ENCODE measurements at regions not wholly inside any gene's neighbourhood (a gene's known extent, or its start where the extent isn't known, plus 50 kb on each side); places are given as distances from the start of the nearest gene placed in this dataset.

GRCh38 chr17:69909389-69909788, 165.6 kb upstream of the KCNJ16 start:
- intact Hi-C loops (cut with DNase I) = no loop called here
- Histone ChIP-seq H3K4me1 (no peaks in the 10 kb centered on the region), H3K36me3 (no peaks in the 10 kb centered on the region), H3K27ac (no peak overlapping the region), H3K9me3 (no peaks in the 10 kb centered on the region), H3K4me3 (no peak overlapping the region), H3K27me3 (no peaks in the 10 kb centered on the region)
- ATAC-seq (no peak), DNase-seq (no peak)
- TF ChIP-seq, protein P1, sequence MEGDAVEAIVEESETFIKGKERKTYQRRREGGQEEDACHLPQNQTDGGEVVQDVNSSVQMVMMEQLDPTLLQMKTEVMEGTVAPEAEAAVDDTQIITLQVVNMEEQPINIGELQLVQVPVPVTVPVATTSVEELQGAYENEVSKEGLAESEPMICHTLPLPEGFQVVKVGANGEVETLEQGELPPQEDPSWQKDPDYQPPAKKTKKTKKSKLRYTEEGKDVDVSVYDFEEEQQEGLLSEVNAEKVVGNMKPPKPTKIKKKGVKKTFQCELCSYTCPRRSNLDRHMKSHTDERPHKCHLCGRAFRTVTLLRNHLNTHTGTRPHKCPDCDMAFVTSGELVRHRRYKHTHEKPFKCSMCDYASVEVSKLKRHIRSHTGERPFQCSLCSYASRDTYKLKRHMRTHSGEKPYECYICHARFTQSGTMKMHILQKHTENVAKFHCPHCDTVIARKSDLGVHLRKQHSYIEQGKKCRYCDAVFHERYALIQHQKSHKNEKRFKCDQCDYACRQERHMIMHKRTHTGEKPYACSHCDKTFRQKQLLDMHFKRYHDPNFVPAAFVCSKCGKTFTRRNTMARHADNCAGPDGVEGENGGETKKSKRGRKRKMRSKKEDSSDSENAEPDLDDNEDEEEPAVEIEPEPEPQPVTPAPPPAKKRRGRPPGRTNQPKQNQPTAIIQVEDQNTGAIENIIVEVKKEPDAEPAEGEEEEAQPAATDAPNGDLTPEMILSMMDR (IDR thresholded peaks at IDR 0.05) = no peak

DNA sequence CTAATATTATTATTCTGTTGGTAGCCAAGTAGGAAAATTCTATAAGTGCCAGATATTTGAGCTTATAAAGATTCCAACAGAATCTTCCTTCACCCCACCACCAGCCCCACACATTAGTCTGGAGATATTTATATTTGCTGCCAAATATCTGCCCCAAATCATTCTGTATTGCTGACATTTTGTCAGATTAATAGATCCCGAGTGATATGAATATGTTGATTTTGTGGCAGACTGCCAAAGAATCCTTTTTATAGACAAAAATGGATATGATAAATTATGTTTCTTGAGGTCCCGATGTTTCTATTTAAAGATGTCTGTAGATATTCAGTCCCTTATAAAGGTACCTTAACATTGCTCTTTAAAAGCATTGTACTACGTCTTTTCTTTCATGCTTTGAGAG, 162.2 kb upstream of the KCNJ16 start:
- H3K4me1 ChIP-seq = no peaks in the 10 kb centered on the region
- H3K27me3 ChIP-seq = no peaks in the 10 kb centered on the region
- no peak for DNase-seq
- no peaks in the 10 kb centered on the region for H3K36me3 ChIP-seq
- H3K27ac ChIP-seq = no peak overlapping the region
- TF ChIP-seq, protein P1 (IDR thresholded peaks at IDR 0.05) = no peak
- no peaks in the 10 kb centered on the region for H3K9me3 ChIP-seq
- H3K4me3 ChIP-seq = no peak overlapping the region
- no peak for ATAC-seq
- intact Hi-C loops (cut with DNase I) = no loop called here

GRCh38 chr17:69913216-69913615, 161.8 kb upstream of the KCNJ16 start:
- Histone ChIP-seq H3K4me1 (no peaks in the 10 kb centered on the region), H3K9me3 (no peaks in the 10 kb centered on the region), H3K4me3 (no peak overlapping the region), H3K36me3 (no peaks in the 10 kb centered on the region), H3K27me3 (no peaks in the 10 kb centered on the region), H3K27ac (no peak overlapping the region)
- TF ChIP-seq, protein P1 (IDR thresholded peaks at IDR 0.05) = no peak
- intact Hi-C loops (cut with DNase I) = no loop called here
- no peak for ATAC-seq
- peak in 1 of 4 donors; percentile 8 for DNase-seq

GRCh38 chr17:69913616-69914015, 161.4 kb upstream of the KCNJ16 start:
- Histone ChIP-seq H3K4me3 (no peak overlapping the region), H3K9me3 (no peaks in the 10 kb centered on the region), H3K27ac (no peak overlapping the region), H3K27me3 (no peaks in the 10 kb centered on the region), H3K4me1 (no peaks in the 10 kb centered on the region), H3K36me3 (no peaks in the 10 kb centered on the region)
- intact Hi-C loops (cut with DNase I) = no loop called here
- DNase-seq (no peak), ATAC-seq (no peak)
- TF ChIP-seq, protein P1 (IDR thresholded peaks at IDR 0.05) = no peak

DNA sequence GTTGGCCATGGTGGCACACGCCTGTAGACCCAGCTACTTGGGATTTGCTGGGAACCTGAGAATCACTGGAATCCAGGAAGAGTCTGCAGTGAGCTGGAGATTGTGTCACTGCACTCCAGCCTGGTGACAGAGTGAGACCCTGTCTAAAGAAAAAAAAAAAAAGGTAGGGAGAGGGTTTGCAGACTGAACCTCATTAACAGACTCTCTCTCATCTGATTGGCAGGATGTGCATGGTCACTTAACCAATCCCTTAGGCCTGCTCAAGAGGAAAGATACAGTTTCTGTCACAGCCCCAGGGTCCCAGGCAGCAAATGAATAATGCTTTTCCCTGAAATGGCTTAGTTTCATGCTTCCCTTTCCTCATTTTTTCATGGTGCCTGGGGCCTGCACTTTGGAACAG, 160.5 kb upstream of the KCNJ16 start:
- no peak overlapping the region for H3K4me3 ChIP-seq
- no peaks in the 10 kb centered on the region for H3K27me3 ChIP-seq
- intact Hi-C loops (cut with DNase I) = no loop called here
- no peak overlapping the region for H3K27ac ChIP-seq
- ATAC-seq (no peak), DNase-seq (no peak)
- TF ChIP-seq, protein P1 (IDR thresholded peaks at IDR 0.05) = no peak
- H3K9me3 ChIP-seq = peaks cover 0 to under 1% of the 10 kb centered on the region in 2 donors
- no peaks in the 10 kb centered on the region for H3K36me3 ChIP-seq
- H3K4me1 ChIP-seq = no peaks in the 10 kb centered on the region
